ENCODE measurements at regions not wholly inside any gene's neighbourhood (a gene's known extent, or its start where the extent isn't known, plus 50 kb on each side); places are given as distances from the start of the nearest gene placed in this dataset.
"Not testable (repeated sequence)": the region's sequence is repeated elsewhere in the genome, so short reads cannot be mapped to it uniquely, and the experiment has no call there.

GRCh38 chr10:21463436-21463835 is 62.0 kb downstream of the SKIDA1 start:
- DNase-seq = no peak

GRCh38 chr10:21458126-21458871 is 67.2 kb downstream of the SKIDA1 start:
- no peak for DNase-seq

GRCh38 chr10:21456160-21456559 is 69.3 kb downstream of the SKIDA1 start:
- no peak for DNase-seq

GRCh38 chr10:21452203-21452602 is 73.3 kb downstream of the SKIDA1 start:
- DNase-seq = no peak

- no peak for DNase-seq
Observed at GRCh38 chr10:21449288-21449966, 76.1 kb downstream of the SKIDA1 start.

GRCh38 chr10:21445163-21445562 is 80.3 kb downstream of the SKIDA1 start:
- no peak for DNase-seq

GRCh38 chr10:21441625-21442024 is 83.9 kb downstream of the SKIDA1 start:
- no peak for DNase-seq

- not testable (repeated sequence) for DNase-seq
Observed at GRCh38 chr10:21438914-21439313, 86.6 kb downstream of the SKIDA1 start.

- no peak for DNase-seq
Observed at GRCh38 chr10:21437770-21438382, 87.6 kb downstream of the SKIDA1 start.

- no peak for DNase-seq
Observed at GRCh38 chr10:21432266-21432665, 93.2 kb downstream of the SKIDA1 start.

GRCh38 chr10:21431799-21432198 is 93.7 kb downstream of the SKIDA1 start:
- DNase-seq = no peak

- no peak for DNase-seq
Observed at GRCh38 chr10:21427804-21428481, 97.5 kb downstream of the SKIDA1 start.

- no peak for DNase-seq
Observed at GRCh38 chr10:21424459-21424861, 101.0 kb downstream of the SKIDA1 start.

GRCh38 chr10:21423850-21424249 is 101.6 kb downstream of the SKIDA1 start:
- DNase-seq = no peak

- DNase-seq = no peak
Observed at GRCh38 chr10:21423338-21423737, 102.1 kb downstream of the SKIDA1 start.

- DNase-seq = no peak
Observed at GRCh38 chr10:21421794-21422193, 103.7 kb downstream of the SKIDA1 start.

- DNase-seq = no peak
Observed at GRCh38 chr10:21421016-21421415, 104.5 kb downstream of the SKIDA1 start.

GRCh38 chr10:21418981-21419576 is 106.4 kb downstream of the SKIDA1 start:
- DNase-seq = not testable (repeated sequence)

- no peak for DNase-seq
Observed at GRCh38 chr10:21417172-21417712, 108.2 kb downstream of the SKIDA1 start.

GRCh38 chr10:21413680-21414079 is 111.8 kb downstream of the SKIDA1 start:
- no peak for DNase-seq

- DNase-seq = no peak
Observed at GRCh38 chr10:21413268-21413667, 112.2 kb downstream of the SKIDA1 start.

GRCh38 chr10:21406595-21407193 is 118.8 kb downstream of the SKIDA1 start:
- DNase-seq = no peak

Measured in NCI-H2227 treated with DMSO at 0.1 percent for 48 hours (cell line).